ENCODE measurements at regions not wholly inside any gene's neighbourhood (a gene's known extent, or its start where the extent isn't known, plus 50 kb on each side); places are given as distances from the start of the nearest gene placed in this dataset.
A peak's percentile ranks its signal among the peaks of the same experiment; 100 is the strongest.

DNA sequence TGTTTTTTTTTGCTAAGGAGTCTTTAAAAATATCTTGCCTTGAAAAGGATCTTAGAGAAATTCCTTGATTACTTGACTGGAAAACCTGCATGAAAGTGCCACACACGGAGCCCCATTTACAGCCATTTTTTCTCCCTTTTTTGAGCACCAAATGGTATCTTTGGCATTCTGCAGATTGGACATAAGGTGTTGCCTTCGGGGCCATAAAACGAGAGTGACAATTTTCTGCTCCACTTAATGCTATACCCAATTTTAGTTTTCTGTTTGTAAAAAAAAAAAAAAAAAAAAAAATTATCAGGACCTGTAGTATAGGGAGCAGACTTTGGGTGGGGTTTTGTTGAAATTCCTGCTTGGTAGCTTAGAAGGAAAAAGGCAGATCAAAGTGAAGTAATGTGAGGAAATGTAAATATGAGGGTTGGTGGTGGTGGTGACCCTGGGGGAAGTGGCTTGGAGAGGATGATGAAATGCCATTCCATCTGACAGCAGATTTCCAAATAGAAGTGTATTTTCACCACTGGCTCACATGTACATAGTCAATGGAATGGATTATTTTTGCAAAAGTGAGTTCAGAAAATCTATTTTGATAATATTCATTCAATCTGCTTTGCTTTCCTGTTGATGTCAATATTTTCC is 212.1 kb upstream of the SOX4 start:
- peak; percentile 55 for DNase-seq (ENCODE audit: low spot score)

DNA sequence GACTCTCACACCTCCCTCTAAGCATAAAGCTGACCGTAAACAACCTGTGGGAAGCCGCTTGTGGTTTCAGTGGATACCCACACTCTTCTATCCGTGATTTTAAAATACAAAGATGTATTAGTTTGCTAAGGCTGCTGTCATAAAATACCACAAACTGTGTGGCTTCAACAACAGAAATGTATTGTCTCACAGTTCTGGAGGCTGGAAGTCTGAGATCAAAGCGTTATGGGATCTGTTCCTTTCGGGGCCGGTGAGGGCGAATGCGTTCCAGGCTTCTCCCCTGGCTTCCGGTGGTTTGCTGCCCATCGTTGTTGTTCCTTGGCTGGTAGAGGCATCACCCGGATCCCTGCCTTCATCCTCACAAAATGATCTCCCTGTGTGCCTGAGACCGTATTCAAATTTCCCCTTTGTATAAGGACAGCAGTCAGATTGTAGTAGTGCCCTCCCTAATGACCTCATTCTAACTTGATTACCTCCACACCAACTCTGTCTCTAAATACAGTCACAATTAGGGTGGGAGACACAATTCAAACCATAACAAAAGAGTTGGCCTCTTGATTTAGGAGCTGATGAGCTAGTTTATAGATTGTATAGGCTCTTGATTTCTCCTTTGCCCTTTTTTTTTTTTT is 210.6 kb upstream of the SOX4 start:
- DNase-seq (ENCODE audit: low spot score), result no peak

DNA sequence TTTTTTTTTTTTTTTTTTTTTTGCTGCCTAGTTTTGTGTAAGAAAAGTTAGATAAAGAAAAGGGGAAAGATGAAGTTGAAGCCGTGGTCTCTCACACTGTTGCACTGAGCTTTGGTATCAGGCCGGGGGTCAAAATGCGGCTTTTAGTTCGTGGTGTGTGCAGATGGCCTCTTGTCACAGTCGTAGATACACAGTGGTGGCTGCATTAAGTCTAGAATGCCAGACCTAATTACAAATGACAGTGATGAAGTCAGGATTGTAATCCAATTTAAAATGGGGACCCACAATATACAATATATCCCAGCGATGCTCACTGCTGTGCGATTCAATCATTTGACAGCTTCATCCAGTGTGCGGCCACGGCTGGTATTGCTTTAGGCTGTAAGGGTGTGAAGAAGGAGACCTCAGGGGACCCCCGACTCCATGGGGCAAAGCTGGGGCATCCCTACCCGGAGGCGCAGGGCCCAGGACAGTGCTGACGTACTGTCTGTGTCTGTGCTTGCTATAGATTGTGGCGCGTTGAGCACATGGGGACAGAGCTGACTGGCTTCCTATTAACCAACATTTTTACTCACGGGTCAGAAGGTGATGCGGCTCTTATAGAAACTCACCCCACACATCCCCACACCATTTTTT is 210.0 kb upstream of the SOX4 start:
- DNase-seq (ENCODE audit: low spot score), result no peak

DNA sequence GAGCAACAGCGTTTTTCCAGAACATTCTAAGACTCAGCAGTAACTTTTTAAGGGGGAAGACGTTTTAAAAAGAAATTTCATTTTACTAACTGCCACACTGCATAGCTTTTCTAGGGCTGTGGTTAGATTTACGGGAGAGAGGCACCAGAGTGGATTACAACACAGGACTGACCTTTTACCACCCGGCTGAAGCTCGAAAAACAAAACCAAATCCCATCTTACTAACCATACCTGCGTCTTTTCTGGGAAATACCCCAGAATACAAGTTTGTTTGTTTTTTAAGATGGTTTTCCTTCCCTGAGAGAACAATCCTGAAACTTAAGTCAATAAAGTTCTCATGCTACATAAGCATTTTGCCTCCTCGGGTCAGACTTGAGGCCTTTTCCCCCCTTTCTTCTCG is 209.3 kb upstream of the SOX4 start:
- DNase-seq (ENCODE audit: low spot score), result no peak

DNA sequence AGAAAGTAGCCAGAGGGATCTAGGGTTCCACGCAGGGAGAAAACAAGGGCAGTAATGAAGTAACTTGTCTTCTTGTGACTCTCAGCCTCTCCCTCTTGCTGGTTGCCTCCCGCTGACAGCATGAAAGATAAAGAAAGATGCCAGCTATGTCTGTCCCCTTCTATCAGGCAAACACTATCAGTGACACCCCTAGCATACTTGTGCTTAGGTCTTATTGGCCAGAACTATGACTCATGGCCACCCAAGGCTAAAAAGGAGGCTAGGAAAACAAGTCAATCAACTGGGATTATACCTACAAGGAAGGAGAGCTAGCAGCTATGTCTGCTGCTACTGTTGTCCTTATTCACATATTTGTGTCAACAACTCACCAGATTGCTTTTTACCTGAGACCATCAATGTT is 206.8 kb upstream of the SOX4 start:
- DNase-seq (ENCODE audit: low spot score), result no peak

DNA sequence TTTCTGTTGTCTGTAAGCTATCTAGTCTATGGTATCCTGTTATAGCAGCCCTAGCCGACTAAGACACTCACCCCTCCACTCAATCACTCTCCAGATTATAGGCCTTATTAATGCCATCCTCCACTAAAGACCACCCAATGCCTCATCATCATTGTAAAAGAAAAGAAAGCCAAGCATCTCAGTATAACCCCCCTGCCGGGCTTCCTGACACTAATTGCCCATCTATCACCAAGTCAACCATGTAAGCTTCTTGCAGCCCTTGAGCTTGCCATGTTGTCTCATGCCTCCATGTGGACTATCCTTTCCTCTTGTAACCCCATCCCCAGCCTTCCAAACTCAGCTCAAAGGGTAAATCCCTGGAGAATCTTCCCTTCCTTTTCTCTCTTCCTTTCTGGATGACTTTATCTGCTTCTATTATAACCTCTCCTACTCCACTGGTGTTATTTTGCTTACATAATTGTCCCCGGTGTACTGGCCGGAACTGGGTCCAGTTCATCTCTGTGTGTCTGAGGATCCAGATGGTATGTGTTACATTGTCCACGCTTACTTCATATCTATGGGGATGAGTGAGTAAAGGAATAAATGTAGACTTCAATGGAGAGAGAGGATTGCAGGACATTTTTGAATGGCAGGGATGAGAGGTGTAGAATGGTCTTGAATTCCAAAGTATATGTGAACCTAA is 202.9 kb upstream of the SOX4 start:
- no peak for DNase-seq (ENCODE audit: low spot score)

DNA sequence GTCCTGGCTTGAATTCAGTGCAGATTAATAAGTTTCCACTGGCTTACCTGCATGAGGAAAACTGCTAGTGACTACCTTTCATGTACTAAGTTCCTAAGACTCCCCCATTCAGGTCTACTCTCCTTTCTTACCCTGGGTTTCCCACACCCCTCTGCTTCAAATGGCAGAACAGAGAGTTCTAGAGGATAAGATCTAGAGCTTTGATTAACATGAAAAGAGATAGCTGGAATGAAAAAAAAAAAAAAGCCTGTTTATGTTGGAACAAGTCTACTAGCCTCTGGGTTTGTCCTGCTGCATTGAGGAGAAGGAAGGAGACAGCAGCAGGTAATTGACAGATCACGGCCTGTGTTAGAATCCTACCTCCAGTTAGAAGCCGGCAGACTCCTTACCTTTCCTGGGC is 201.4 kb upstream of the SOX4 start:
- DNase-seq (ENCODE audit: low spot score), result no peak

DNA sequence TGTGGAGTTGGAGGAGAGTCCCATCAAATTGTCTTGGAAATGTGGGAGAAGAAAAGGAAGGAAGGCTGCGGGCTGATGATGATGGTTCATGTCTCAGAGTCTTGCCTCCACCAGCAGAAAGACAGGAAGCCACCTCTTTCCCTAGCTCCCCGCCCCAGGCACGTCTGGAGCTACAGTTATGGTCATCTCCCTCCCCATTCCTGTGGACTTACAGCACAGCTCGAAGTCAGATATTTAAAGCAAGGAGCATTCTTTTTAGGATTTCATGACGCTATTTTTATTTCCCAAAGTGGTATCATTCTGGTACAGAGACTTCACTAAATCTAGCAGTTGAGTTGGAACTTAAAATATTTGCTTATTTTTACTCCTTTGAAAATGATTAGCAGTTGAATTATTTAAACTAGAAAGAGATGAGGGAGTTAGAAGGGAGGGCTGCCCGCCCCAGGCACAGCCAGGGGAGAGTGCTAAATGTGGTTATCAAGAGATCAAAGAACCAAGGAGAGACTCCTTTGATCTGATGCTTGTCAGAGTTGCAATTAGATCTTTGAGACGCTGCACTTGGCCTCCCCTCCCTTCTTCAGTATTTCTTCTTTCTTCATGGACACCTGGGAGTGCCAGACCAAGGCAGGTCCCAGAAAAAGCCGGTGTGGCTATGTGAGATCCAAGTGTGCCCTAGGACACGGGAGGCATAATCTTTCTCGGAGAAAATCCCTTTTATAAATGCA is 199.9 kb upstream of the SOX4 start:
- no peak for DNase-seq (ENCODE audit: low spot score)

DNA sequence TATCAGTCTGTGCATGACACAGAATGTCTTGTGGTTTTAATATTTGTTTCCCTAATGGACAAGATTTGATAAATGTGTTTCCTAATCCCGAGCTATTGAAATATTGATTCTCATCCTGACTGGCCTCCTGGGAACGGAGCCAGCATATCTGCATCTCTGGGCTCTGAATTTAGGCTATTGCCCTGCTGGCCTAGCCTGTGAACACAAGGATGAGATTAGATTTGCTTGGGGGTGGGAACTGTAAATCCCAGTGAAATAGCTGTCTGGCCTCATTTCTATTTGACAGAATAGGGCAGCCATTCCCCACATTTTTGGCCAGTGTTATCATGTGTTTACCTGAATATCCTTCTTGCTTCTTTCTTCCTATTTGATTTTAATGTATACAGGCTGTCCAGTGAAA is 198.4 kb upstream of the SOX4 start:
- no peak for DNase-seq (ENCODE audit: low spot score)

DNA sequence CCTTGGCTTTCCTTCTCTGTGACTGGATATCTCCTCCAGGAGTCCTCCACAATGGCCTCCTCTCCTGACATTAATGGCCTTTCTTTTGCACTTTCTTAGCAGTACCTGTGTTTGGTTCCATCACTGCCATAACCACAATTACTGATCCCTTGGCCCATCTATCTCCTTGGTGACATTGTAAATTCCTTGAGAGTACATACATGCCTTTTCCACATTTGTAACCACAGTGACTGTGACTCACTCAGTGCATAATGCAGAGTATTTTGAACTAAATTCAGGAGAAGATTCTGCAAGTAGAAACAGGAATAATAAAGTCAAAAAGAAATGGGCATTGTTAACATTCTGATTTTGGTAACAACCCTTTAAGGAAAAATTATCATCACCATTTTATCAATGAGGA is 197.2 kb upstream of the SOX4 start:
- no peak for DNase-seq (ENCODE audit: low spot score)

DNA sequence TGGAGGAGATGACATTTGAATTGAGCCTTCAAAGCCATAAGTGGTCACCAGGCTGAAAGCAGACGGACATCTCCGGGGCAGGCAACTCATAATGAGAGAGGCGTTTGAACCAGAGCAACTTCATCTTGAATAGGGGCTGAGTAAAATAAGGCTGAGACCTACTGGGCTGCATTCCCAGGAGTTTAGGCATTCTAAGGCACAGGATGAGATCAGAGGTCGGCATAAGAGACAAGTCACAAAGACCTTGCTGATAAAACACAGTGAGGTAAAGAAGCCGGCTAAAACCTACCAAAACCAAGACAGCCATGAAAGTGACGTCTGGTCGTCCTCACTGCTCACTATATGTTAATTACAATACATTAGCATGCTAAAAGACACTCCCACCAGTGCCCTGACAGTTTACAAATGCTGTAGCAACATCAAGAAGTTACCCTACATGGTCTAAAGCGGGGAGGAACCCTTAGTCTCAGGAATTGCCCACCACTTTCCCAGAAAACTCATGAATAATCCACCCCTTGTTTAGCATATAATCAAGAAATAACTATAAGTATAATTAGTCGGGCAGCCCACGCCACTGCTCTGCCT is 194.7 kb upstream of the SOX4 start:
- DNase-seq (ENCODE audit: low spot score), result no peak

DNA sequence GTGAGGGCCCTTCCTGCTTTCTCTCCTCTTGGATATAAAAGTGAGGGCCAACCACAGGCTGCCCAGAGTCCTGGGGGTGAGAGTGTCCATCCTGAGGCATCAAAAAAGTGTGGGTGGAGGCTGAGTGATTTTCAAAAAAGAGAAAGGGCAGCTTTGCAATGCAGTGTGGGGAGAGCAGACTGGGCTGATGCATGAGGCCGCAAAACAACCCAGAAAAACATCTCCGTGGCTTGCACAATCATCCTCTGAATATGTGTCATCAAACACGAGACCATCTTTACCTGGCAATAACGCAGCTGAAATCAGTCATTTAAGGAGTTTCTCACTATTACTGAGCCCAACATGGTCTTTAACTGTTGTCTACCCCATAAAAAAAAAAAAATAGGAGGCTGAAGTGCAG is 191.2 kb upstream of the SOX4 start:
- DNase-seq (ENCODE audit: low spot score), result no peak

DNA sequence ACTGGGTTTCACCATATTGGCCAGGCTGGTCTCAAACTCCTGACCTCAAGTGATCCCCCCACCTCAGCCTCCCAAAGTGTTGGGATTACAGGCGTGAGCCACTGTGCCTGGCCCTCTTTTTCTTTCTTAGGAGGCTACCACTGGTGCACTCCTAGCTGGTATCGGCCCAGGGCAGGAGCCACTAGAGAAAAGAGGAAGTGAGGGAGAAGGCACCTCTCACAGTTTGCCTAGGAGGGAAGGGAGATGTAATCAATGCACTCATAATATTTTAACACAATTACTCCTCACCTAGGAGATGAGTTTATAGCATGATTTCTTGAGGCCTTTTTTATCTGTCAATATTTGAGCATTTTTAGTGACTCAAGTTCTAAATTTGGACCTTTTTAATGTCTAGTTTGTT is 189.0 kb upstream of the SOX4 start:
- DNase-seq (ENCODE audit: low spot score), result no peak

DNA sequence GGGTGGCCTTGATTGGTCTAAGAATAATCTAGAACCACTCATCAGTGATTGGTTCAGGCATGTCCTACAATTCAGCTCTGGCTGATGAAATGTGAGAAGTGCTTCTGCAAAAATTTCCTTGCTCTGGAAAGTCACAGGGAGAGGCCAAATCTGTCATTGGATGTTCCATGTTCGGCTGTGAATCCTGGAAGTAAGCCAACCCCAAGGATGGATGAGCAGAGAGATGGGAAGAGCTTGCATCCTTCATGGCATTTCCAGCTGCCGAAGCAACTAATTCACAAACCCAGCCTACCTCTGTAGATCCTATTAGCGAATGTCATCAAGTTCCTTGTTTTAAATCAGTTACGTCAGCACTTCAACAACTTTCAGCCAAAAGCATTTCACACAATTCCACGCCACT is 187.2 kb upstream of the SOX4 start:
- DNase-seq (ENCODE audit: low spot score), result no peak

DNA sequence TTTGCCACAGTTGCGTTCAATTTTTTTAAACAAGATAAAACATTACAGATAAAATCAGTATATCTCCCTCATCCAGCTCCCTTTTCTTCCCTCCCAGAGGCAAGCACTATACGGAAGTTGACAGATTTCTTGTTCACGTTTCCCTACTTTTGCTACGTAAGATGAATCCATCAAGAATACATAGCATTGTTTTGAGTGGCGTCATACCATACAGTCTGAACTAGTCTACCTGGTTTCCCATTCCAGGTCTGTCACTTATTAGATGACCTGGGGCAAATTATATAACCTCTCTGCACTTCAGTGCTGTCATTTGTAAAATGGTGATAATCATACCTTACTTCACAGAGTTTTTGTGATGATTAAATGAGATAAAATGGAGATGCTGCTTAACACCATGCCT is 184.3 kb upstream of the SOX4 start:
- DNase-seq (ENCODE audit: low spot score), result no peak

DNA sequence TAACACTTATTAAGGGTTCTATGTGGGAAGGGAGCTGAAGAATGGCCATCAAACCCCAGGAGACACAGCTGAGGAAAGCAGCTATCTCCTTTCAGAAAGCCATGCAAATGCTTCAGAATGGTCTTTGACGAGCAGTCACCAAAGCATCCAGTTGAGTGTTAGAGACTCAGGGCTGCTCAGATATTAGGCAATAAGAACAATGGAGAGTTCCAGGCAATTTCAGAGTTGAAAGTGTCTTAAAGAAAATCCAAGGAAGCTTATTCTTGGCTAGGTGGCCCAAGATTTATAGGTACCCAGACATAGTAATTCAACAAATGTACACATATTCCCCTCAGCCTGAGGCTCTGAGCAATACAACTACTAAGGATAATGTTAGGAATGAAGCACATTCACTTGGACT is 180.1 kb upstream of the SOX4 start:
- DNase-seq (ENCODE audit: low spot score), result no peak

DNA sequence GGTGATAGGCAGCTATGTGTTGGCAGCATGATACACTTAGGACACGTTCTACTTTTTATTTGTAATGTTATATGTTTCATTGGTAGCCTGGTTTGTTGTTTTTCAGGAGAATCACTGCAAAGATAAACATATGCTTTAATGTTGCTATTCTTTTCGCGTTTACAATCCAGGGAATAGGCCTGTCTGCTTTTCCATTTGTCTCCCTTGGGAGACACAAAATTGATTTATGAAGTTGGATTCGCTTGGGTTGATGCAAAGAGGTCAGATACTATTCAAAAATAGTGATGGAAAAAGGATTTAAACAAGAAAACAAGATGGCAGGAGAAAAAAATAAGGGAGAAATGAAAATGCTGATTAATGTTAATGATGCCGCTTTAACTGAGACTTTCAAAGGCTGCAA is 179.5 kb upstream of the SOX4 start:
- DNase-seq (ENCODE audit: low spot score), result no peak

DNA sequence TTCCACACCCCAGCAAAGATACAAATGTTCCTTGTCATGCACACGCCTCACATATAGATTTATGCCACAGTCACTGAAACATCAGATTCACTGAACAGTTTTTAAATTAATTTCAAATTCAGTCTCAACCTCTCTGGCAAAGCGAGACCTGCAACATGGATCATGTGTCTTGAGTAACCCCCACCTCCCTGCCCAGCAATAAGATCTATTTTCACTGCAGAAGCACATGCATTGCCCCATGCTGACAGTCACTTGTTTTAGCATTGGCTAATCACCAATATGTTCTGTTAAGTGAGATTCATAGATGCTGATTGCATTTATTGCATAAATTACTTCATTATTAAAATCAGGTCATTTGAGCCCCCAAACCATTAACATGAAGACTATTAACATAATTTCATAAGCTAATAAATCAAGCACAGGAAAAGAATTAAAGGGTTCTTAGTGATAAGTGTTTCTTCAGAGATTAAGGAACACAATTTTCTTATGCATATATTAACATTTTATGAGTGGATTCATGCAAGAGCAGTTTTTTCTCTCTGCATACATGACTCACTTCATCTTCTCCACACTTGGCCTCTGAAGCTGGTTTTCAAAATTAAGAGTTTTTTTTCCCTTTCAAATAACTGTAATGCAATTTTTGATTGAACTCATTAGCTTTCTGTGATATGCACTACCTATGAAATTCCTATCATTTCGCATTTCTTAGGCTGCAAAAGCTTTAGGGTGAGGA is 173.2 kb upstream of the SOX4 start:
- DNase-seq (ENCODE audit: low spot score), result no peak

DNA sequence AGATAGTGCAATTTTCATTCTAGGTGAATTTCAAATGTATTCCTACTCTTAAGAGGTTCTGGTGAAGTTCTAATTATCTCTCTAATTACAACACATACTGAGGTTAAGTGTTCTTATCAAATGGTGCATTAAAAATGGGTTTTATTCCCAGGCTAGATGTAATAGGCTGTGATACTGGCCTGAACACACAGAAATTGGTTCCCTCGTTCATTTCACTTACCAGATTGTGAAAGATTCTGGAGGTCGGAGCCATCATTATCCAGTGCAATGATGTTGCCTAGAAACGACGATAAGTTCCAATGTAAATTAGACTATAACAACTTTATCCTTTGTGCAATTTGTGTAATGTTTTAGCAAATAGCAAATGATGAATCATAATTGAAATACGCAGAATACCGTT is 172.6 kb upstream of the SOX4 start:
- no peak for DNase-seq (ENCODE audit: low spot score)

DNA sequence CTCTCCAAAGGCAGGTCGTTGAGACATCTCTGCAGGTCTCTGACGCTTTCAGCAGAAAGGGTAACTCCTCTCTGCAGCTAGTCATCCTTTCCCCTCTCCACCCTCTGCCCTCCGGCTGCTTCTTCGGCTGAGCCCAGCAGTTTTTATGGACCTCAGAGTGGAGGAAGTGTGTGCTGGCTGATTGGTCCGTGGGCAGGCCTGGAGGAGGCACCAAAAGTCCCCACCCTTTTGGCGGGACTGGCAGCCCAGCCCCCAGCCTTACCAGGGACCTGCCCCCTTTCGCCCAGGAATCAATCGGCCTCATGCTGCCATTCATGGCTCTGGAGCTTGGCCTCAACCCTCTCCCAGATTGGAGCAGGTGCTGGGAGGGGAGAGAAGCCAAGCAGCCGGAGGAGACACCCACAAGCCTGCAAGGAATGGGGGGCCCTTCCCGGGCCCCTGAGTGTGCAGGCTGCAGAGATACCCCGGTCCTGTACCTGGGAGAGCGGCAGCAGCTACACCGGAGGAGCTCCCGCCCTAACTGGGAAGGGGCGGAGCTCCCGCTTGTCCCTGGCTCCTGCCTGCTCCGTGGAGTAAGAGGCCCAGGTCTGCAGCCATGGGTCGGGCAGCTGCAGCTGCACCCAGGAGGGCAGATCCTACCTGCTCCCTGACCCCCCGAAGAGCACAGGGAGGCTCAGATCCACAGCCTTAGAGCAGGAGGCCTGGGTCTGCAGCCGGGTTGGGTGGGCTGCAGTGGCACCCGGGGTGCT is 170.3 kb upstream of the SOX4 start:
- no peak for DNase-seq (ENCODE audit: low spot score)
